ENCODE measurements at regions not wholly inside any gene's neighbourhood (a gene's known extent, or its start where the extent isn't known, plus 50 kb on each side); places are given as distances from the start of the nearest gene placed in this dataset.
"Not testable (repeated sequence)": the region's sequence is repeated elsewhere in the genome, so short reads cannot be mapped to it uniquely, and the experiment has no call there.

DNA sequence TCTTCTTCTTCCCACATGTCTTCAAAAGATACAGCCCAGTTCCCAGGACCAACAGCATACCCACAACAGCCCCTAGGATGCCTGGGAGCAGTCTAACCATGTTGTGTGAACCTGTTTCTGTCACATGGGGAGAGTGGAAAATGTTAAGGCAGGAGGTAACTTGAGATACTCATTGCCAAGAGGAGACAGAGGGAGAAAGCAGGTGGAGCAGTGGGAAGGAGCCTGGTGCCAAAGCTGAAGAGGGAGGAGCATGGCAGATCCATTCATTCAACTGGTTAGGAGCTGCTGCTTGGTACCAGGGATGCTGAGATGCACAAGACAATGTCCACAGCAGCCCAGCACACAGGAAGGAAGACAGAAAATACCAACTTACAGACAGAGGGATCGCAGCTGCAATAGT lies 149.8 kb upstream of the ETV3 start:
- no peak for DNase-seq

- no peak for DNase-seq
These were observed 149.3 kb upstream of the ETV3 start for GRCh38 chr1:157287462-157287861.

- no peak for DNase-seq
These were observed 148.6 kb upstream of the ETV3 start for GRCh38 chr1:157286646-157287420.

GRCh38 chr1:157286096-157286495 lies 147.9 kb upstream of the ETV3 start:
- no peak for DNase-seq

DNA sequence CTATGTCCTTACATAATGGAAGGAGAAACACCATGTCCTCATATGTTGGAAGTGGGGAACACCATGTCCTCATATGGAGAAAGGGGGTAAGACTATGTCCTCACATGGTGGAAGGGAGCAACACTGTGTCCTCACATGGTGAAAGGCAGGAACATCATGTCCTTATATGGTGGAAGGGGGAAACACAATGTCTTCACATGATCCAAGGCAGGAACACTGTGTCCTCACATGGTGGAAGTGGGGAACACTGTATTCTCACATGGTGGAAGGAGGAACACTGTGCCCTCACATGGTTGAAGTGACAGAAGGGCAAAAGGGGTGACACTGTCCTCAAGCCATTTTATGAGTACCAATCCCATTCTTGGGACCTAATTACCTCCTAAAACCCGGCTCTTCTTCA lies 146.3 kb upstream of the ETV3 start:
- no peak for DNase-seq

DNA sequence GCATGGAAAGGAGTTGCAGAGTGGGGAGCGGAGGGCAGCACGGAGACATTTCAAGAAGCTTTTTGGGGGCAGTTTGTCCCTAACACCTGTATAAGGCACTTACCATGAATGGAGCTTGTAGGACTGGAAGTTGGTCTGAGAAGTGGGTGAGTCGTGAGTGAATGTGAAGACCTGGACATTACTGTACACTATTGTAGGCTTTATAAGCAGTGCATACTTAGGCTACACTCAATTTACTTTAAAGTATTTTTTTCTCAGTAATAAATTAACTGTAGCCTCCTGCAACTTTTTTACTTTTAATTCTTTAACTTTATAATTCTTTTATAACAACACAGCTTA lies 141.6 kb upstream of the ETV3 start:
- DNase-seq: no peak

GRCh38 chr1:157279138-157279801 lies 141.1 kb upstream of the ETV3 start:
- no peak for DNase-seq

DNA sequence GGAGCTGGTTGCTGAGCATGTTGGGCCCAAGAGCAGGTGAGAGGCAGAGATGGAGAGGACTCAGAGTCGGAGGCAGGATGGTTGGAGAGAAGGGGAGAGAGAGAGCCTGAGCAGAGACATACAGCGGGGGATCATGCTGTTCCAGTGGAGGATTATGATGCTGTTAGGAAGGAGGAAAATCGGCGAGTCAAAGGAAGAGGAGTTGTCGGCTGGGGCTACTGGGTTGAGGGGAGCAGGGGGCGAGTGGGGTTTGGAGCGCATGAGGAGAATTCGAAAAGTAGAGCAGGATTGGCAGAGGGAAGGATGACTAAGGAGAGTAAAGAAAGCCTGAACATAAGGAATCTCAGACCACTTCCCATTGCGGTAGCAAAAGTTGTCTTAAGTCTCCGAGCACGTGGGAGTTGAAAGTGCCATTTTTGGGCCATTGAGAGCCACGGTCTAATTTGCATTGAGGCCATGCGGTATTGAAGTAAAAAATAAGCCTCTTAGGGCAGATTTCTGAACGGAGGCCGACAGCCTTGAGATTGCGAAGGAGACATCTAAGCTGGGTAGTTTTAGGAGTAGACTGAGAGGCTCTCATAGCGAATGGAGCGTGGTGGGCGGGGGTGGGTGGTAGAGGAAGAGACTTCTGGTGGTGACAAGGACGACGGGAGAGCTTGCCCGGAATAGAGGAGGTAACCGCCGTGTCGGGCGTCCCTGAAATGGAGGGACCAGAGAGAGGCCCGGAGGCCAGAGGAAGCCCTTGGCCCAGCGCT lies 140.4 kb upstream of the ETV3 start:
- DNase-seq: no peak

DNA sequence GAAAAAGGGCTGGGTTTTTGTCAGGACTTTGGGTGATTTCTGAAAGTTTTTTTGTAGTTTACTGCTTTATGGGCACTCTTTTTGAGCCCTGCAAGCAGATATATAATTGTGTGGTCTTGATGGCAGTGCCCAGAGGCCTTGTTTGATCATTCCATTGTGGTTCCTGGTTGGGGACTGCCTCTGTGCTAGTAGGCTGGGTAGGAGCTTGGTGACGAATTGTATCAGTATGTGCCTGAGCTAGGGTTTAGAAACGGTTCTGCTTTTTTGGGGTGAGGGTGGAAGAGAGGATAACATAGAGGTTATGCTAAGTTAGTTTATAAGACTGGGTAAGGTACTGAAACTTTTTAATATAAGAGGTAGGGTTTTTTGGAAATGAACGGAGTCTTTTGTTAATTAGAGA lies 139.7 kb upstream of the ETV3 start:
- no peak for DNase-seq

DNA sequence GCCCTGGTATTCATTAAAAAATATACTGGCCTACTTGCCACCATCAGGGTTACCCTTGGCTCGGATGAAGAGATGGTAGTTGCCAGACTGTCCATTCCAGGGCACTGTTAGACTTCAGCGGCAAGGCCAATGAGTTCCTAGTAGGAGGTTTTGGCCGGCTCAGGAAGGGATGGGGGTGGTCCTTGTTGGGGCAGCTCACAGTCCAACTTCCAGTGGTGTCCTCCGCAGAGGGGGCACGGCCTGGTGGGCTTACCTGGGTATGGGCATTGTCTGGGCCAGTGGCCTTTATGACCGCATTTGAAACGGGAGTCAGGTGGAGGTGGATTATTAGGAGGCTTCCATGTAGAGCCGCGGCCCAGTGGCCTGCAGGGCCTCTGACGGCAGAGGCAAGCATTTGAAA lies 139.1 kb upstream of the ETV3 start:
- no peak for DNase-seq

GRCh38 chr1:157274698-157275534 lies 136.7 kb upstream of the ETV3 start:
- DNase-seq: no peak

- no peak for DNase-seq
These were observed 134.7 kb upstream of the ETV3 start for GRCh38 chr1:157272729-157273524.

DNA sequence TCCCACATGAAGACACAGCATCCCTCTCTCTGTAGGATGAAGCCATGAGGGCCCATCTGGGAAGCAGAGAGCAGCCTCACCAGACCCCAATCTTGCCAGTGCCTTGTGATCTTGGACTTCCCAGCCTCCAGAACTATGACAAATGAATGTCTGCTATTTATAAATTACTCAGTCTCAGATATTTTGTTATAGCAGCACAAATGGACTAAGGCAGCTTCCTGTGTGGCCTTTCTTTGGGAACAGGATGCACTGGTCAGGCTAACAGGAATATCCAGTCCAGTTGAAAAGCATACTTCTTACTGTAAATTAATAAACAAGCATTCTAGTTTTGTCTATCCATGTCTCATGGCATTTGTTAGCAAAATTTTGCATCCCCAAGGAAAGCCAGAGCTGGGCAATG lies 134.1 kb upstream of the ETV3 start:
- DNase-seq: no peak

- no peak for DNase-seq
These were observed 132.6 kb upstream of the ETV3 start for GRCh38 chr1:157270705-157271274.

GRCh38 chr1:157269656-157270375 lies 131.6 kb upstream of the ETV3 start:
- DNase-seq: no peak

GRCh38 chr1:157262891-157263290 lies 124.7 kb upstream of the ETV3 start:
- DNase-seq: no peak

- no peak for DNase-seq
These were observed 124.2 kb upstream of the ETV3 start for GRCh38 chr1:157262422-157262821.

- not testable (repeated sequence) for DNase-seq
These were observed 117.7 kb upstream of the ETV3 start for GRCh38 chr1:157255891-157256290.

DNA sequence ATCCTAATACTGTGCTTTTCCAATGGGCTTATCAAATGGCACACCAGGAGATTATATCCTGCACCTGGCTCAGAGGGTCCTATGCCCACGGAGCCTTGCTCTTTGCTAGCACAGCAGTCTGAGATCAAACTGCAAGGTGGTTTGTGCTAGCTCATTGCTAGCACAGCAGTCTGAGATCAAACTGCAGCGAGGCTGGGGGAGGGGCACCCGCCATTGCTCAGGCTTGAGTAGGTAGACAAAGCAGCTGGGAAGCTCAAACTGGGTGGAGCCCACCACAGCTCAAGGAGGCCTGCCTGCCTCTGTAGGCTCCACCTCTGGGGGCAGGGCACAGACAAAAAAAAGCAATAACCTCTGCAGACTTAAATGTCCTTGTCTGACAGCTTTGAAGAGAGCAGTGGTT lies 116.0 kb upstream of the ETV3 start:
- DNase-seq: not testable (repeated sequence)

DNA sequence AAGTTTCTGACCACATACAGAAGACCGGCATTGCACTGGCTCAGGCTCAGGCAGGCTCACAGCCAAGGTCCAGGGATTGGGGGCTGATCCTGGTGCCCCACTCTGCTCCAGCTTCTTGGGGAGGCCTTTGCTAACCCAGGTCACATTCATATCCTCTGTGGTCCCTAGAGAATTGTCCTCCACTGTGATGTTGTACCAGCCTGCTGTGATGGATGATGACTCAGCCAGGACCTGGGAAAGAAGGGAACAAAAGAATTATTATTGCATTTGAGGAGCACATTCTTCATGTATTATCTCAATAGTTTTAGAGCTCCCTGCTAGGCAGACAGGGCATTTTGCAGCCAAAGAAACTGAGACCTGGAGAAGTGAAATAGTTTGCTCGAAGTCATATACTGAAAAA lies 114.3 kb upstream of the ETV3 start:
- no peak for DNase-seq

DNA sequence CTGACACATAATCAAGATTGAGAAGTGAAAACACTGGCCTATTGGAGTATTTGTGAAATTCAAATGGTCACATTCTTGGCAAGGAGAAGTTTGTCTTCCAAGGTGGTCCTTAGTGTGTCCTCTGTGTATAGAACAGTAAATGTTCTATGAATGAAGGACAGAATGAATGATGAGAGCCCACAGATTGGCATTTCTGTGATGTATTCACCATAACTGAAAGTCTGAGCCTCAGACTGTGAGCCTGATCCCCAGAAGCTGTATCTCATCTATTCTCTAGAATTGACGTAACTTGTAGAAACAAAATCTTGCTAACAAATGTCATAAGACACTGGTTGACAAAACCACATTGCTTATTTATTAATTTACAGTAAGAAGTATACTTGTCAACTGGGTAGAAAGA lies 111.5 kb upstream of the ETV3 start:
- DNase-seq: no peak
